ENCODE measurements at regions not wholly inside any gene's neighbourhood (a gene's known extent, or its start where the extent isn't known, plus 50 kb on each side); places are given as distances from the start of the nearest gene placed in this dataset.

- TF ChIP-seq CTCF (IDR thresholded peaks at IDR 0.05): no peak
- no peak for DNase-seq (ENCODE audit: extremely low spot score, unreplicated experiment)
- H3K27ac Mint-ChIP-seq (ENCODE audit: unreplicated experiment): no peak overlapping the region
- H3K36me3 Mint-ChIP-seq (ENCODE audit: unreplicated experiment): no peaks in the 10 kb centered on the region
- H3K4me3 Mint-ChIP-seq (ENCODE audit: unreplicated experiment): no peak overlapping the region
- peaks cover 23% of the 10 kb centered on the region for H3K9me3 Mint-ChIP-seq (ENCODE audit: unreplicated experiment)
- no peaks in the 10 kb centered on the region for H3K4me1 Mint-ChIP-seq (ENCODE audit: unreplicated experiment)
- no peaks in the 10 kb centered on the region for H3K27me3 Mint-ChIP-seq (ENCODE audit: unreplicated experiment)
Measured at GRCh38 chr12:126952096-126953007, 1314.6 kb upstream of the TMEM132C start.

DNA sequence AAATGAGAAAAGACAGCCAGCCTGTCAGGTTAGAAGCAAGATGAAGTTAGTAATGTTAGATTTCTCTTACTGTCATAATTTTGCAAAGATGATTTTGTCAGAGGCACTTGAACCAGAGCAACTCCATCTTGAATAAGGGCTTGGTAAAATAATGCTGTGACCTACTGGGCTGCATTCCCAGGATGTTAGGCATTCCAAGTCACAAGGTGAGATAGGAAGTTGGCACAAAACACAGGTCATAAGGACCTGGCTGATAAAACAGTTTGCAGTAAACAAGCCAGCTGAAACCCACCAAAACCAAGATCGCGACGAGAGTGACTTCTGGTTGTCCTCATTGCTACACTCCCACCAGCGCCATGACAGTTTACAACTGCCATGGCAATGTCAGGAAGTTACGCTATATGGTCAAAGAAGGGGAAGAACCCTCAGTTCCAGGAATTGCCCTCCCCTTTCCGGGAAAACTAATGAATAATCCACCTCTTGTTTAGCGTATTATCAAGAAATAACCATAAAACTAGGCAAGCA lies 1313.5 kb upstream of the TMEM132C start:
- no peak for TF ChIP-seq CTCF (IDR thresholded peaks at IDR 0.05)
- Mint-ChIP-seq H3K4me1 (ENCODE audit: unreplicated experiment) (no peaks in the 10 kb centered on the region), H3K27ac (ENCODE audit: unreplicated experiment) (no peak overlapping the region), H3K4me3 (ENCODE audit: unreplicated experiment) (no peak overlapping the region), H3K27me3 (ENCODE audit: unreplicated experiment) (no peaks in the 10 kb centered on the region), H3K9me3 (ENCODE audit: unreplicated experiment) (peaks cover 30% of the 10 kb centered on the region), H3K36me3 (ENCODE audit: unreplicated experiment) (no peaks in the 10 kb centered on the region)
- no peak for DNase-seq (ENCODE audit: extremely low spot score, unreplicated experiment)

- DNase-seq (ENCODE audit: extremely low spot score, unreplicated experiment): no peak
- TF ChIP-seq CTCF (IDR thresholded peaks at IDR 0.05): no peak
- no peaks in the 10 kb centered on the region for H3K4me1 Mint-ChIP-seq (ENCODE audit: unreplicated experiment)
- H3K4me3 Mint-ChIP-seq (ENCODE audit: unreplicated experiment): no peak overlapping the region
- no peak overlapping the region for H3K27ac Mint-ChIP-seq (ENCODE audit: unreplicated experiment)
- no peaks in the 10 kb centered on the region for H3K27me3 Mint-ChIP-seq (ENCODE audit: unreplicated experiment)
- peaks cover 38% of the 10 kb centered on the region for H3K9me3 Mint-ChIP-seq (ENCODE audit: unreplicated experiment)
- no peaks in the 10 kb centered on the region for H3K36me3 Mint-ChIP-seq (ENCODE audit: unreplicated experiment)
Measured at GRCh38 chr12:126960221-126960620, 1306.7 kb upstream of the TMEM132C start.

- Mint-ChIP-seq H3K36me3 (ENCODE audit: unreplicated experiment) (no peaks in the 10 kb centered on the region), H3K9me3 (ENCODE audit: unreplicated experiment) (peaks cover 38% of the 10 kb centered on the region), H3K4me1 (ENCODE audit: unreplicated experiment) (no peaks in the 10 kb centered on the region), H3K27me3 (ENCODE audit: unreplicated experiment) (no peaks in the 10 kb centered on the region), H3K27ac (ENCODE audit: unreplicated experiment) (no peak overlapping the region), H3K4me3 (ENCODE audit: unreplicated experiment) (no peak overlapping the region)
- DNase-seq (ENCODE audit: extremely low spot score, unreplicated experiment): no peak
- TF ChIP-seq CTCF (IDR thresholded peaks at IDR 0.05): no peak
Measured at GRCh38 chr12:126960709-126961108, 1306.3 kb upstream of the TMEM132C start.

GRCh38 chr12:126963825-126964224 lies 1303.1 kb upstream of the TMEM132C start:
- no peaks in the 10 kb centered on the region for H3K36me3 Mint-ChIP-seq (ENCODE audit: unreplicated experiment)
- H3K4me1 Mint-ChIP-seq (ENCODE audit: unreplicated experiment): no peaks in the 10 kb centered on the region
- no peaks in the 10 kb centered on the region for H3K27me3 Mint-ChIP-seq (ENCODE audit: unreplicated experiment)
- H3K9me3 Mint-ChIP-seq (ENCODE audit: unreplicated experiment): peaks cover 35% of the 10 kb centered on the region
- no peak overlapping the region for H3K4me3 Mint-ChIP-seq (ENCODE audit: unreplicated experiment)
- DNase-seq (ENCODE audit: extremely low spot score, unreplicated experiment): no peak
- no peak overlapping the region for H3K27ac Mint-ChIP-seq (ENCODE audit: unreplicated experiment)
- TF ChIP-seq CTCF (IDR thresholded peaks at IDR 0.05): no peak

Data from osteocyte (in vitro differentiated cells).